HEK293T (cell line): ENCODE measurements at regions not wholly inside any gene's neighbourhood (a gene's known extent, or its start where the extent isn't known, plus 50 kb on each side); places are given as distances from the start of the nearest gene placed in this dataset.

Experiments
- BHLHE40 ChIP-seq: fragments of 450-650 bp; IDR thresholded peaks from 2 replicates; pipeline ENCODE4 v1.6.1; 2016; ENCODE audit warnings: mild to moderate bottlenecking, moderate library complexity, borderline replicate concordance
- FOXA1 ChIP-seq: fragments of 450-650 bp; IDR thresholded peaks from 2 replicates; pipeline ENCODE4 v1.6.1; 2016; ENCODE audit warnings: mild to moderate bottlenecking
- FOXM1 ChIP-seq: fragments of 450-650 bp; IDR thresholded peaks from 2 replicates; pipeline ENCODE4 v1.6.1; 2017; ENCODE audit warnings: mild to moderate bottlenecking, borderline replicate concordance
- HDGF ChIP-seq: fragments of 450-650 bp; IDR thresholded peaks from 2 replicates; pipeline ENCODE4 v1.6.1; 2017; ENCODE audit warnings: antibody characterized with exemption, borderline replicate concordance
- LEF1 ChIP-seq: fragments of 450-650 bp; IDR thresholded peaks from 2 replicates; pipeline ENCODE4 v1.6.1; 2017; ENCODE audit warnings: mild to moderate bottlenecking, borderline replicate concordance
- NFRKB ChIP-seq: fragments of 450-650 bp; IDR thresholded peaks from 2 replicates; pipeline ENCODE4 v1.6.1; 2016; ENCODE audit warnings: mild to moderate bottlenecking, moderate library complexity
- PKNOX1 ChIP-seq: fragments of 450-650 bp; IDR thresholded peaks from 2 replicates; pipeline ENCODE4 v1.6.1; 2016
- SP1 ChIP-seq: fragments of 450-650 bp; IDR thresholded peaks from 2 replicates; pipeline ENCODE4 v1.6.1; 2017
- SUZ12 ChIP-seq: fragments of 450-650 bp; IDR thresholded peaks from 2 replicates; pipeline ENCODE4 v1.6.1; 2016; ENCODE audit warnings: mild to moderate bottlenecking

- no peak for TF ChIP-seq SP1
- TF ChIP-seq FOXM1 = no peak
- no peak for TF ChIP-seq BHLHE40
- no peak for TF ChIP-seq LEF1
- no peak for TF ChIP-seq NFRKB
- no peak for TF ChIP-seq PKNOX1
- no peak for TF ChIP-seq FOXA1
- TF ChIP-seq SUZ12 = no peak
- no peak for TF ChIP-seq HDGF
These were observed 256.9 kb downstream of the ERMARD start for GRCh38 chr6:170008294-170008785.
